PC-3 (cell line): ENCODE measurements at regions not wholly inside any gene's neighbourhood (a gene's known extent, or its start where the extent isn't known, plus 50 kb on each side); places are given as distances from the start of the nearest gene placed in this dataset.

Experiments used
- CTCF ChIP-seq: fragments of 300-600 bp; sonication (generic); conservative IDR thresholded peaks from 2 replicates; pipeline ENCODE4 v1.5.1; 2017; ENCODE audit warnings: antibody characterized with exemption, low read depth, mild to moderate bottlenecking, low read length
- EZH2 ChIP-seq: fragments of 300-600 bp; sonication (generic); IDR thresholded peaks from one replicate; pipeline ENCODE4 v1.6.1; 2017; ENCODE audit warnings: antibody characterized with exemption, mild to moderate bottlenecking, low read length; ENCODE audit not compliant: unreplicated experiment
- EZH2phosphoT487 ChIP-seq: fragments of 300-600 bp; sonication (generic); IDR thresholded peaks from 2 replicates; pipeline ENCODE4 v1.6.1; 2018; ENCODE audit warnings: mild to moderate bottlenecking, antibody characterized with exemption, low read length, borderline replicate concordance

GRCh38 chr10:10516346-10517130, 501.1 kb upstream of the CELF2 start:
- TF ChIP-seq EZH2 (no peak), CTCF (no peak), EZH2phosphoT487 (no peak)
